HPDE6-E6E7 (cell line): ENCODE measurements at regions not wholly inside any gene's neighbourhood (a gene's known extent, or its start where the extent isn't known, plus 50 kb on each side); places are given as distances from the start of the nearest gene placed in this dataset.
"Not testable (repeated sequence)": the region's sequence is repeated elsewhere in the genome, so short reads cannot be mapped to it uniquely, and the experiment has no call there.

Experiments used
- DNase-seq: peaks from one replicate; pipeline ENCODE4 v3.0.0; 2011; ENCODE audit warnings: missing footprints; ENCODE audit errors: extremely low spot score

GRCh38 chr5:96483878-96484277 lies 50.8 kb upstream of the PCSK1 start:
- no peak for DNase-seq

DNA sequence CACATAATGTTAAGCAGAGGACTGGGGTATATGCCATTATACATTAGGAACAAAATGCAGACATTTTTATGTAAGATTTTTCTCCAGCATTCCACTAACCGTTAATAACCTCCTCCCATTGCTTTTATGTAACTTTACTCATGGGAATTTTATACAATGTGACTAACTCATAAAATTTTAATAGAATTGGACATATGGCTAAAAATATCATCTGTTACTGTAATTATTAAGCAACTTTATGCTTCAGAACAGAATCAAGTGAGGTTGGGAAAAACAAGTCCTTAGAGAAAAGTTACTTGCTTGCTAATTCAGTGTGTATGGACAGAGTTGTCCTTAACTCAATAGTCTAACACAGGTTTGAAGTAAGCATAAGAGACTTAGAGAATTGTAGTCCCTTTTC lies 54.8 kb upstream of the PCSK1 start:
- no peak for DNase-seq

DNA sequence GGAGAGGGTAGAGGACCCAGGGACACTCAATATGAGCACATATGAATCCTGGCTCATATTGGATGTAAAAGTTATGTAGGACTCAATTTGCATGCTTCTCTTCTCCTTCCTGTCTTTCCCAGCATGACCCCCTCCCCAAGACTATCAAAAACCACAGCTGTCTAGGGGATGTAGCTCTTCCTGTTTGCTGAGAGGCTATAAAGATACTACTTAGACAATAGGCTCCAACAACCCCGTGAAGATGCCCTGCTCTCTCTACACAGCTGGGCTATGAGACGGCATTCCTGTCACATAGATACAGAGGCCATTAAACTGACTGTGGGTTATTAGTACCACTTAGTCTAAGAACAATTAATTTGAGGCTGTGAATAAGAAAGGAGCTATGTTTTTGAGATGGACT lies 56.5 kb upstream of the PCSK1 start:
- no peak for DNase-seq

DNA sequence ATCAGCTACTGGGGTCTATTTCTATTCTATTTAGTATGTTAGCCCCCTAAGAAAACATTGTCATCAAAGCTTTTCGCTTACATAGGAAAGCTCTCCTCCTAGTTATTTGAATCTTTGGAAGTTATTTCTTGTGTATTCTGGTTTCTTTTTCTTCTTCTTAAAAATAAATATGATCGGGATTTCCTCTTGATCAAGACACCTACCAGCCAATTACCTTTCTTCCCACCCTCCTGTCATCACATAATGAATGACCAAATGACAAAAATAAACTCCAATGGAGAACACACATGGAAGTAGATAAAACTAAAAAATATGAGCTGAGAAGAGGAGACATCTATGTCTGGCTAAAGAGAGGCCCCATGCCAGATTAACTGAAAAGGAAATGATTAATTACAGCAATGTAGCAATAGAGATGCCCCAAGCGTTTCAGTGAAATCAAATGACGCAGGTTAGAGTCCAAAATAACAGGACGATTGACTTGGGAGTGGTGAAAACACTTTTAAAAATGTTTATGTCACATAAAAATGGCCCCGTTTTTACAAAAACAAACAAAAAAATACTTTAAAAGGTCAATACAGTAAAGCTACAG lies 59.5 kb upstream of the PCSK1 start:
- DNase-seq, result no peak

DNA sequence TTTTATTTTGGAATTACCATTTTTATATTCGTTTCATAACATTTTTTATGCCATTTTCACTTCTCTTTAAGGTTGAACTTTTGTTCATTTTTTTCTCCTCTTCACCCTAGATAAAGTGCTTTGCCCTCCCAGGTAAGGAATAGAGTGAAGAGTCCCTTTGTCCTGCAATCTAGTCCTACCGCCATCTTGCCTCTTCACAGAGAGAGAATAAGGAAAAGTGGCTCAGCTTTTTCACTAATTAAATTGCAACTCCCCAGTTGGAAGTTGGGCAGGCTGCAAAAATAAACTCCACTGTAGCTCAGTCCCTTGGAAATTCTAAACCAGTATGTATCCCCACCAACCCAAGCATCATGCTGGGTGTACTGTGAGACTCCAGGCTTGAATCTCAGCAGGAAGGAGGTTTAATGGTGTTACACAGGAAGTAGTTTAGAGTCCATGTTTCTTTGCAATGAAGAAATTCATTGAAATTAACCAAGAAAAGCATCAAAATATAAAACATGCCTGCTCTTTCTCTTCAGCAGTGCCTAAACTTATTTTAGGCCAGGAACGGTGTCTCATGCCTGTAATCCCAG lies 60.3 kb upstream of the PCSK1 start:
- no peak for DNase-seq

DNA sequence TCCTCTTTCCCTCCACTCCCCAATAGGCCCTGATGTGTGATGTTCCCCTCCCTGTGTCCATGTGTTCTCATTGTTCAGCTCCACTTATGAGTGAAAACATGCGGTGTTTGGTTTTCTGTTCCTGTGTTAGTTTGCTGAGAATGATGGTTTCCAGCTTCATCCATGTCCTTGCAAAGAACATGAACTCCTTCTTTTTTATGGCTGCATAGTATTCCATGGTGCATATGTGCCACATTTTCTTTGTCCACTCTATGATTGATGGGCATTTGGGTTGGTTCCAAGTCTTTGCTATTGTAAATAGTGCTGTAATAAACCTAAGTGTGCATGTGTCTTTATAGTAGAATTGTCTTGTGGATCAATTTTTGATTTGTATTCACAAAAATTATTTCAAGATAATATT lies 62.4 kb upstream of the PCSK1 start:
- not testable (repeated sequence) for DNase-seq

DNA sequence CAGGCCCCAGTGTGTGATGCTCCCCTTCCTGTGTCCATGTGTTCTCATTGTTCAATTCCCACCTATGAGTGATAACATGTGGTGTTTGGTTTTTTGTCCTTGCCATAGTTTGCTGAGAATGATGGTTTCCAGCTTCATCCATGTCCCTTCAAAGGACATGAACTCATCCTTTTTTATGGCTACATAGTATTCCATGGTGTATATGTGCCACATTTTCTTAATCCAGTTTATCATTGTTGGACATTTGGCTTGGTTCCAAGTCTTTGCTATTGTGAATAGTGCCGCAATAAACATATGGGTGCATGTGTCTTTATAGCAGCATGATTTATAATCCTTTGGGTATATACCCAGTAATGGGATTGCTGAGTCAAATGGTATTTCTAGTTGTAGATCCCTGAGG lies 64.0 kb upstream of the PCSK1 start:
- DNase-seq, result not testable (repeated sequence)

- no peak for DNase-seq
Observed at GRCh38 chr5:96499753-96500345, 66.8 kb upstream of the PCSK1 start.

DNA sequence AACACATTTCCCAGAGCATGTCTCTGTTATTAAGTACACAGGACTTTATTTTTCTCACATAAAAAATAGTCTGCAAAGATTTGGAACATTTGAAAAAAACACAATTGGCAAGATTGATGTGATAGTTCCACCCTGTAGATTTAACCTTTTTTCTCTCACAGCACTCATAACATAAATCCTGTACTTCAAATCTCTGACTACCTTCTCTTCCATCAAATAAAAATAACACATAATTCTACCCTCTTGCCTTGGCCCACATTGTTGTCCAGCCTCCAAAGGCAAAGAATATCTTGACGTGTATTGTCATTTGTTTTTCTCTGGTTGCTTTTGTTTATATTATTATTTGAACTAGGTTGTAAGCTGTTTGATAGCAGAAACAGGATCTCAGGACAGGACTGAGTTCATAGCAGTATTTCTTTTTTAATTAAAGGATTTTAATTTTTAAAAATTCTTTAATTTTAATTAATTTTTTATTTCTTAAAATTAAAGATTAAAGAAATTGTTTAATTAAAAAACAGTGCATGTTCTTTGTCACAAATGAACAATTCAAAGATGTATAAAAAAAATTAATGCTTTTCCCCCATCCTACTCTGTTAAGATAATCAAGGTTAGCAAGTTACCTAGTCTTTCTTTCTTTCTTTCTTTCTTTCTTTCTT lies 69.1 kb upstream of the PCSK1 start:
- no peak for DNase-seq

GRCh38 chr5:96503501-96504236 lies 70.6 kb upstream of the PCSK1 start:
- no peak for DNase-seq

GRCh38 chr5:96506376-96506775 lies 73.3 kb upstream of the PCSK1 start:
- DNase-seq, result no peak

DNA sequence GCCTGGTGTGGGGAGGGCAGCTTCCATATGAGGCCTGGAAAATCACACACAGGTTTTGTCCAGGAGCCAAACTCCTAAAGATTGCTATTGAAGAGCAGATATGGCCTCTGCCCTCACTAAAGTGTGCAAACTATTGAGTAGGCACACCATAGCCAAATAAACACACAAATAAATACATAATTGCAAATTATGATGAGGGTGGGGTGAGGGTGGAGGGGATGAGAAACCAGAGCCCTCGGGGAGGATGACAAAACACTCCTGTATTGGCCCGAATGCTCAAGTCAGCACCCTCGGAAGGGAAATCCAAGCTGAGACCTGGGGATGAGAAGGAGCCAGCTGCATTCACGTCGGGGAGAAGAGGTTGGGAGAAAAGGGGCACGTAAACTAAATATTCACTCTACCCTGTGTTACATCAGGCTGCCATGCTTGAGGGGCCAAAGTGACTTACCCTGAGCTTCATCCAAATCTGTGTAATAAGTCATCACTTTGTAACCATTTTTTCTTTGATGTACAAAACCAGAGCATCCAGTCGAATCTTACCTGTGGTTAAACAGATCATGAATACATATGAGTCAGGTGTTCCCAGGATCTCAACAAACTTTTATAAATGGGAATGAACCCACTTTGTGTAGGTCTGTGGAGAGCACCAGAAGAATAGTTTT lies 73.9 kb upstream of the PCSK1 start:
- DNase-seq, result no peak

DNA sequence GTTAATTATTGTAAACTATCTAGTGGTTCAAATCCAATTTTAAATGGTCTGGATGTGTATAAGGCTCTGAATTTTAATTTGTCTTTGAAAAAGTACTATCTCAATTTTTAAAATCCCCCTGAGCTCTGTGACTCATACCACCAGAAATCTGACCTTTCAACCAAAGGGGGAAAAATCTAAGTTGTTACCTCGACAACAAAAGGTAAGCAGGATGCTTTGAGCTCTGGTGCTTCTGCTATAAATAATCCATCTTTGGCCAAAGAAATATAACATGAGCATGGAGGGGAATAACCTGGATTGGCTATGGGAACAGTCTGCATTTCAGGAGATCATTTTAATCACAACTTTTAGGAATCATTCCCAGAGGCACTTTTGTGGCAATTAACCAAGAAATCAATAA lies 76.3 kb upstream of the PCSK1 start:
- no peak for DNase-seq

- DNase-seq, result peak; percentile 42
Observed at GRCh38 chr5:96509721-96510350, 76.8 kb upstream of the PCSK1 start.

DNA sequence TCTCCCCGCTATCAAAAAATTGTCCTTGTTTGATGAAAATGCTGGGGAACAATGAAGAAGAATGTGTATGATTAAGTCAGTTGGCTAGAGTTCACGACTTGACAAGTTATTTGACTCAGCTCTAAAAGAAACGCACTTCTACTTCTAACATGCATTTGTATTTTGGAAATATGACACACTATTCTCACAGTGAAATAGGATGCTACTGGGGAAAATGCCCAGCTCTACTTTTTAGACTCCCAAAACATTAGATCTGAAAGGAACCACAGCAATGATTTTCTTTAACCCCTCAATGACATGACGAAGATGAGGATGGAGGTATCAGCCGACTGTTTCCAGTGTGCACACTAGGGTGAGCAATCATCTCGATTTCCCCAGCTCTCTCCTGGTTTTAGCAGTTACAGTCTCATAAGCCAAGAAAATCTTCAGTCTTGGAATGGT lies 83.6 kb upstream of the PCSK1 start:
- no peak for DNase-seq

DNA sequence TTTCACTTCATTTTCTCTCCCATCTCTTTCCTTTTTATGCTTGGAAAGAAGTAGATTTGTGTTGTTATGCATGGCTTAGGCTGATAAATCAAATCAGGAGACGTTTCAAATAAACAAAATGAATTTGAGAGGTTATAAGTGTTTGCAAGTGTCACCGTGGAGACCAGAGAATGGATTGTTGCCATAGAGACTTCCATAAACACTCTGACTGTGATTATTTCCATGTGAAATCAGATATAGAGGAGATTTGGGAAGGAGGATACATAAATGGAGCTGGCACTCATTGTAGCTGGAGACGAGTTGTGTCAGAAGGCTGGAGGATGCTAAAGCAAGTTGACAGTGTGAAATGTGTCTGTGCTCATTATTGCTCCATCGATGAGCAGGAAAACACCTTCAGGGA lies 84.2 kb upstream of the PCSK1 start:
- DNase-seq, result no peak

- DNase-seq, result no peak
Observed at GRCh38 chr5:96520345-96520744, 87.3 kb upstream of the PCSK1 start.

DNA sequence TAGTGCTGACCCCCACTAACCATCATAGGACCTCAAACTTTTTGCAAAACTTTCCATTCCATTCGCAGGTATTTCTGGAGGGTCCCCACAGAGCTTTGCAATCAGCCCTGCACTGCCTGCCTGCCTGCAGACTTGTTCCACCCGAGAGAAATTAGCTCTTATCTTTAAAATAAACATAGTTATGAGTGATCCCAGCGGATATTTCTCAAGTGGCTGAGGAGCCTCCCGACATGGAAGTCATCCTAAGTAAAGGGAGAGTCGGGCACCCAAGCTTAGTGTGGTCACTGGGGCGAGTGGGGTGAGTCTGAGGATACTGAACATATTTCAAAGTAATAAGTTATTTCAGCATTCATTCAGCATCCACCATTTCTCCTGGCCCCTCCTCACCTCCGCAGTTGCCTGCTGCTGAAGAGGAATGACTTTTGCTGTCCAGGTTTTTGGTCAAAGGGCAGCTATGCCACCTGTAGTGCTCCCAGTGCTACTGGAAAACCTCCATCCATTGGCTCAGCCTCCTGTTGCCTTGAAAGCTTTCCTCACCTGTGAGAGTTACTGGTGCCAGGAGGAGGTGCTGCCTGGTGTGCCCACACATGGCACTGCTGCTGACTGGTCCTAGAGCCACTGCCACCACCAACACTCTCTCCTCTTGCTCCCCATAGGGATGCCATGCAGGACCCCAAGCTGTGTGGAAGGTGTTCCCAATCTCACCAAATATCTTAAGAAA lies 89.7 kb upstream of the PCSK1 start:
- DNase-seq, result no peak

GRCh38 chr5:96527768-96528661 lies 95.0 kb upstream of the PCSK1 start:
- DNase-seq, result no peak
